ENCODE measurements at regions not wholly inside any gene's neighbourhood (a gene's known extent, or its start where the extent isn't known, plus 50 kb on each side); places are given as distances from the start of the nearest gene placed in this dataset.

GRCh38 chr2:236459393-236459792, 110.2 kb upstream of the ACKR3 start:
- no peaks in the 10 kb centered on the region for H3K4me1 ChIP-seq
- CTCF ChIA-PET, result no interaction called here
- POLR2A ChIA-PET, result no interaction called here
- H3K27ac Mint-ChIP-seq (ENCODE audit: unreplicated experiment), result no peak overlapping the region
- H3K27me3 Mint-ChIP-seq (ENCODE audit: insufficient read depth, unreplicated experiment), result peaks cover 7% of the 10 kb centered on the region
- peaks cover 11% of the 10 kb centered on the region for H3K9me3 Mint-ChIP-seq (ENCODE audit: unreplicated experiment)
- intact Hi-C loops (cut with micrococcal nuclease; ENCODE audit: unreplicated experiment), result no loop called here
- no peak for DNase-seq
- no peak overlapping the region for H3K4me3 Mint-ChIP-seq (ENCODE audit: unreplicated experiment)
- BruUV-seq (replicated peaks), result no TSS peak
- no peak for TF ChIP-seq CTCF (IDR thresholded peaks at IDR 0.05; ENCODE audit: insufficient read depth in 1 of 2, low read depth in 1 of 2, low read length in 1 of 2, severe bottlenecking in 1 of 2, unreplicated experiment in 1 of 2)
- no peaks in the 10 kb centered on the region for H3K27me3 ChIP-seq (replicated peaks; ENCODE audit: control insufficient read depth, insufficient read depth, low read length)
- H3K9me3 ChIP-seq, result no peaks in the 10 kb centered on the region
- H3K4me1 Mint-ChIP-seq (ENCODE audit: low read depth, unreplicated experiment), result no peaks in the 10 kb centered on the region
- no peaks in the 10 kb centered on the region for H3K36me3 ChIP-seq (ENCODE audit: control insufficient read depth, insufficient read depth, low read length)
- no peaks in the 10 kb centered on the region for H3K36me3 Mint-ChIP-seq (ENCODE audit: insufficient read depth, unreplicated experiment)
- no peak overlapping the region for H3K4me3 ChIP-seq (ENCODE audit: low read depth, low read length)

GRCh38 chr2:236464140-236464539, 105.5 kb upstream of the ACKR3 start:
- Histone ChIP-seq H3K9me3 (no peaks in the 10 kb centered on the region), H3K4me1 (no peaks in the 10 kb centered on the region), H3K36me3 (ENCODE audit: control insufficient read depth, insufficient read depth, low read length) (no peaks in the 10 kb centered on the region), H3K4me3 (ENCODE audit: low read depth, low read length) (no peak overlapping the region), H3K27me3 (replicated peaks; ENCODE audit: control insufficient read depth, insufficient read depth, low read length) (no peaks in the 10 kb centered on the region)
- Mint-ChIP-seq H3K36me3 (ENCODE audit: insufficient read depth, unreplicated experiment) (no peaks in the 10 kb centered on the region), H3K4me1 (ENCODE audit: low read depth, unreplicated experiment) (no peaks in the 10 kb centered on the region), H3K27ac (ENCODE audit: unreplicated experiment) (no peak overlapping the region), H3K9me3 (ENCODE audit: unreplicated experiment) (no peaks in the 10 kb centered on the region), H3K4me3 (ENCODE audit: unreplicated experiment) (no peak overlapping the region), H3K27me3 (ENCODE audit: insufficient read depth, unreplicated experiment) (peaks cover 4% of the 10 kb centered on the region)
- BruUV-seq (replicated peaks), result no TSS peak
- no peak for TF ChIP-seq CTCF (IDR thresholded peaks at IDR 0.05; ENCODE audit: insufficient read depth in 1 of 2, low read depth in 1 of 2, low read length in 1 of 2, severe bottlenecking in 1 of 2, unreplicated experiment in 1 of 2)
- DNase-seq, result no peak
- ChIA-PET POLR2A (no interaction called here), CTCF (no interaction called here)
- intact Hi-C loops (cut with micrococcal nuclease; ENCODE audit: unreplicated experiment), result no loop called here

- no peaks in the 10 kb centered on the region for H3K36me3 Mint-ChIP-seq (ENCODE audit: insufficient read depth, unreplicated experiment)
- peaks cover 9% of the 10 kb centered on the region for H3K27me3 Mint-ChIP-seq (ENCODE audit: insufficient read depth, unreplicated experiment)
- TF ChIP-seq CTCF (IDR thresholded peaks at IDR 0.05; ENCODE audit: insufficient read depth in 1 of 2, low read depth in 1 of 2, low read length in 1 of 2, severe bottlenecking in 1 of 2, unreplicated experiment in 1 of 2), result no peak
- Histone ChIP-seq H3K36me3 (ENCODE audit: control insufficient read depth, insufficient read depth, low read length) (no peaks in the 10 kb centered on the region), H3K4me3 (ENCODE audit: low read depth, low read length) (no peak overlapping the region), H3K4me1 (no peaks in the 10 kb centered on the region), H3K27me3 (replicated peaks; ENCODE audit: control insufficient read depth, insufficient read depth, low read length) (no peaks in the 10 kb centered on the region), H3K9me3 (no peaks in the 10 kb centered on the region)
- no peak overlapping the region for H3K4me3 Mint-ChIP-seq (ENCODE audit: unreplicated experiment)
- BruUV-seq (replicated peaks), result no TSS peak
- H3K27ac Mint-ChIP-seq (ENCODE audit: unreplicated experiment), result no peak overlapping the region
- peaks cover 5% of the 10 kb centered on the region for H3K9me3 Mint-ChIP-seq (ENCODE audit: unreplicated experiment)
- ChIA-PET POLR2A (no interaction called here), CTCF (no interaction called here)
- H3K4me1 Mint-ChIP-seq (ENCODE audit: low read depth, unreplicated experiment), result no peaks in the 10 kb centered on the region
- intact Hi-C loops (cut with micrococcal nuclease; ENCODE audit: unreplicated experiment), result no loop called here
- DNase-seq, result no peak
These were observed 96.7 kb upstream of the ACKR3 start for GRCh38 chr2:236472720-236473495.
